ENCODE measurements at regions not wholly inside any gene's neighbourhood (a gene's known extent, or its start where the extent isn't known, plus 50 kb on each side); places are given as distances from the start of the nearest gene placed in this dataset.

GRCh38 chr12:111189792-111190191 lies 179.1 kb downstream of the PHETA1 start:
- TF ChIP-seq CTCF (conservative IDR thresholded peaks at IDR 0.05) (no peak), ZFX (IDR thresholded peaks at IDR 0.05) (no peak)
- no peak overlapping the region for H3K27ac ChIP-seq

GRCh38 chr12:111188436-111188835 lies 180.5 kb downstream of the PHETA1 start:
- TF ChIP-seq CTCF (conservative IDR thresholded peaks at IDR 0.05): no peak
- TF ChIP-seq ZFX (IDR thresholded peaks at IDR 0.05): no peak

GRCh38 chr12:111186347-111186746 lies 182.5 kb downstream of the PHETA1 start:
- TF ChIP-seq CTCF (conservative IDR thresholded peaks at IDR 0.05) (no peak), ZFX (IDR thresholded peaks at IDR 0.05) (no peak)
- no peak overlapping the region for H3K27ac ChIP-seq

More at GRCh38 chr12:111188436-111188835, 180.5 kb downstream of the PHETA1 start:
- no peak overlapping the region for H3K27ac ChIP-seq

- no peak overlapping the region for H3K27ac ChIP-seq
- TF ChIP-seq ZFX (IDR thresholded peaks at IDR 0.05): no peak
- TF ChIP-seq CTCF (conservative IDR thresholded peaks at IDR 0.05): no peak
Measured at GRCh38 chr12:111185889-111186227, 183.0 kb downstream of the PHETA1 start.

GRCh38 chr12:111185206-111185888 lies 183.5 kb downstream of the PHETA1 start:
- TF ChIP-seq CTCF (conservative IDR thresholded peaks at IDR 0.05): no peak
- no peak for TF ChIP-seq ZFX (IDR thresholded peaks at IDR 0.05)
- no peak overlapping the region for H3K27ac ChIP-seq

GRCh38 chr12:111184161-111184560 lies 184.7 kb downstream of the PHETA1 start:
- H3K27ac ChIP-seq: no peak overlapping the region
- no peak for TF ChIP-seq CTCF (conservative IDR thresholded peaks at IDR 0.05)
- no peak for TF ChIP-seq ZFX (IDR thresholded peaks at IDR 0.05)

- TF ChIP-seq ZFX (IDR thresholded peaks at IDR 0.05) (no peak), CTCF (conservative IDR thresholded peaks at IDR 0.05) (no peak)
- H3K27ac ChIP-seq: no peak overlapping the region
Measured at GRCh38 chr12:111183094-111183493, 185.8 kb downstream of the PHETA1 start.
